MM.1S (cell line): ENCODE measurements at regions not wholly inside any gene's neighbourhood (a gene's known extent, or its start where the extent isn't known, plus 50 kb on each side); places are given as distances from the start of the nearest gene placed in this dataset.

Experiments used
- DNase-seq: peaks from one replicate; pipeline ENCODE4 v3.0.0-alpha.2; 2015
- H2AFZ ChIP-seq: fragments of 300-600 bp; sonication (generic); 2 replicates; pipeline ENCODE4 v1.6.0; 2016; ENCODE audit warnings: antibody characterized with exemption, low read length
- H3F3A ChIP-seq: fragments of 300-600 bp; sonication (generic); 2 replicates; pipeline ENCODE4 v1.6.1; 2016; ENCODE audit warnings: mild to moderate bottlenecking, antibody characterized with exemption, low read length, moderate library complexity, mixed read lengths; ENCODE audit not compliant: insufficient read depth
- H3K27ac ChIP-seq: fragments of 300-600 bp; sonication (generic); 2 replicates; pipeline ENCODE4 v1.5.1; 2016; ENCODE audit warnings: mild to moderate bottlenecking, low read length
- H3K27me3 ChIP-seq: fragments of 300-600 bp; sonication (generic); replicated peaks from 2 replicates; pipeline ENCODE4 v1.6.0; 2016; ENCODE audit warnings: low read length; ENCODE audit not compliant: insufficient read depth
- H3K36me3 ChIP-seq: fragments of 300-600 bp; sonication (generic); replicated peaks from 2 replicates; pipeline ENCODE4 v1.6.1; 2016; ENCODE audit warnings: mild to moderate bottlenecking, low read length, mixed read lengths; ENCODE audit not compliant: insufficient read depth
- H3K4me1 ChIP-seq: fragments of 300-600 bp; sonication (generic); 2 replicates; pipeline ENCODE4 v1.6.1; 2016; ENCODE audit warnings: low read length, mixed read lengths
- H3K4me2 ChIP-seq: fragments of 300-600 bp; sonication (generic); 2 replicates; pipeline ENCODE4 v1.6.0; 2016; ENCODE audit warnings: low read depth, low read length
- H3K4me3 ChIP-seq: fragments of 300-600 bp; sonication (generic); 2 replicates; pipeline ENCODE4 v1.5.1; 2016; ENCODE audit warnings: low read length, mixed read lengths
- H3K79me2 ChIP-seq: fragments of 300-600 bp; sonication (generic); 2 replicates; pipeline ENCODE4 v1.6.1; 2016; ENCODE audit warnings: mixed run types, low read length, mixed read lengths
- H3K9ac ChIP-seq: fragments of 300-600 bp; sonication (generic); 2 replicates; pipeline ENCODE4 v1.6.1; 2016; ENCODE audit warnings: low read length, mixed read lengths
- H3K9me2 ChIP-seq: fragments of 300-600 bp; sonication (generic); replicated peaks from 2 replicates; pipeline ENCODE4 v1.6.1; 2016; ENCODE audit warnings: mild to moderate bottlenecking, low read length, mixed read lengths; ENCODE audit not compliant: insufficient read depth
- H3K9me3 ChIP-seq: fragments of 300-600 bp; sonication (generic); replicated peaks from 2 replicates; pipeline ENCODE4 v1.6.1; 2016; ENCODE audit warnings: mild to moderate bottlenecking, low read length, mixed read lengths; ENCODE audit not compliant: insufficient read depth
- H4K20me1 ChIP-seq: fragments of 300-600 bp; sonication (generic); 2 replicates; pipeline ENCODE4 v1.6.1; 2016; ENCODE audit warnings: mild to moderate bottlenecking, low read length, moderate library complexity, mixed read lengths; ENCODE audit not compliant: insufficient read depth
- CTCF ChIP-seq: fragments of 300-600 bp; sonication (generic); IDR thresholded peaks from 2 replicates; pipeline ENCODE4 v1.5.1; 2016; ENCODE audit warnings: antibody characterized with exemption, low read length, mixed read lengths
- EZH2 ChIP-seq: fragments of 300-600 bp; sonication (generic); optimal IDR thresholded peaks from 2 replicates; pipeline ENCODE3; 2017; ENCODE audit warnings: low read depth, mild to moderate bottlenecking, antibody characterized with exemption, low read length, mixed read lengths
- EZH2phosphoT487 ChIP-seq: fragments of 300-600 bp; sonication (generic); IDR thresholded peaks from 2 replicates; pipeline ENCODE4 v1.6.1; 2018; ENCODE audit warnings: antibody characterized with exemption, low read length

- no peak overlapping the region for H3K27ac ChIP-seq
- no peaks in the 10 kb centered on the region for H3K36me3 ChIP-seq
- no peak for DNase-seq
- no peaks in the 10 kb centered on the region for H3K9me3 ChIP-seq
- no peaks in the 10 kb centered on the region for H3K4me1 ChIP-seq
- no peak overlapping the region for H3K4me2 ChIP-seq
- H2AFZ ChIP-seq = no peak overlapping the region
- H3K27me3 ChIP-seq = no peaks in the 10 kb centered on the region
- no peaks in the 10 kb centered on the region for H3K79me2 ChIP-seq
- no peak overlapping the region for H3K4me3 ChIP-seq
- TF ChIP-seq EZH2 (no peak), CTCF (no peak), EZH2phosphoT487 (no peak)
- H3K9ac ChIP-seq = no peak overlapping the region
- H3K9me2 ChIP-seq = no peaks in the 10 kb centered on the region
- H4K20me1 ChIP-seq = no peaks in the 10 kb centered on the region
- H3F3A ChIP-seq = no peaks in the 10 kb centered on the region
Measured at GRCh38 chr6:80544555-80544954, 438.1 kb downstream of the BCKDHB start.

- H3K9ac ChIP-seq = no peak overlapping the region
- H3K4me2 ChIP-seq = no peak overlapping the region
- H3K4me1 ChIP-seq = no peaks in the 10 kb centered on the region
- no peak overlapping the region for H3K4me3 ChIP-seq
- no peak overlapping the region for H3K27ac ChIP-seq
- H3K36me3 ChIP-seq = no peaks in the 10 kb centered on the region
- no peaks in the 10 kb centered on the region for H3F3A ChIP-seq
- no peak for TF ChIP-seq EZH2phosphoT487
- TF ChIP-seq EZH2 = no peak
- TF ChIP-seq CTCF = no peak
- H3K9me3 ChIP-seq = no peaks in the 10 kb centered on the region
- no peaks in the 10 kb centered on the region for H3K27me3 ChIP-seq
- no peaks in the 10 kb centered on the region for H3K79me2 ChIP-seq
- H2AFZ ChIP-seq = no peak overlapping the region
- H3K9me2 ChIP-seq = no peaks in the 10 kb centered on the region
- no peak for DNase-seq
- H4K20me1 ChIP-seq = no peaks in the 10 kb centered on the region
Measured at GRCh38 chr6:80543598-80544222, 437.2 kb downstream of the BCKDHB start.

GRCh38 chr6:80543151-80543550 lies 436.7 kb downstream of the BCKDHB start:
- Histone ChIP-seq H3K4me2 (no peak overlapping the region), H3K36me3 (no peaks in the 10 kb centered on the region), H2AFZ (no peak overlapping the region), H3K9me2 (no peaks in the 10 kb centered on the region), H4K20me1 (no peaks in the 10 kb centered on the region), H3K27ac (no peak overlapping the region), H3K9ac (no peak overlapping the region), H3K4me3 (no peak overlapping the region), H3K27me3 (no peaks in the 10 kb centered on the region), H3K4me1 (no peaks in the 10 kb centered on the region), H3K9me3 (no peaks in the 10 kb centered on the region), H3K79me2 (no peaks in the 10 kb centered on the region), H3F3A (no peaks in the 10 kb centered on the region)
- DNase-seq = no peak
- TF ChIP-seq EZH2 = no peak
- TF ChIP-seq CTCF = no peak
